NCI-H748 (cell line): ENCODE measurements at regions not wholly inside any gene's neighbourhood (a gene's known extent, or its start where the extent isn't known, plus 50 kb on each side); places are given as distances from the start of the nearest gene placed in this dataset.

Source experiments
- DNase-seq: peaks from one replicate; lab custom pipeline; 2025; ENCODE audit not compliant: unreplicated experiment; lab: John Stamatoyannopoulos, UW

- no peak for DNase-seq
These were observed 197.4 kb upstream of the KCNG1 start for GRCh38 chr20:51220293-51220706.

GRCh38 chr20:51219544-51219943 is 196.6 kb upstream of the KCNG1 start:
- DNase-seq, result no peak

- DNase-seq, result no peak
These were observed 195.7 kb upstream of the KCNG1 start for GRCh38 chr20:51218603-51219002.

GRCh38 chr20:51217347-51218045 is 194.6 kb upstream of the KCNG1 start:
- no peak for DNase-seq

GRCh38 chr20:51216850-51217249 is 193.9 kb upstream of the KCNG1 start:
- no peak for DNase-seq

GRCh38 chr20:51212816-51213215 is 189.9 kb upstream of the KCNG1 start:
- no peak for DNase-seq

GRCh38 chr20:51211191-51211590 is 188.3 kb upstream of the KCNG1 start:
- DNase-seq, result no peak

GRCh38 chr20:51210084-51210483 is 187.2 kb upstream of the KCNG1 start:
- no peak for DNase-seq

GRCh38 chr20:51208162-51208561 is 185.3 kb upstream of the KCNG1 start:
- DNase-seq, result no peak

- DNase-seq, result no peak
These were observed 183.2 kb upstream of the KCNG1 start for GRCh38 chr20:51206032-51206662.

GRCh38 chr20:51204794-51205193 is 181.9 kb upstream of the KCNG1 start:
- no peak for DNase-seq

- no peak for DNase-seq
These were observed 181.3 kb upstream of the KCNG1 start for GRCh38 chr20:51204051-51204715.

GRCh38 chr20:51202304-51202703 is 179.4 kb upstream of the KCNG1 start:
- DNase-seq, result no peak

GRCh38 chr20:51199920-51200319 is 177.0 kb upstream of the KCNG1 start:
- DNase-seq, result no peak

GRCh38 chr20:51198876-51199523 is 176.1 kb upstream of the KCNG1 start:
- DNase-seq, result no peak

GRCh38 chr20:51198238-51198637 is 175.3 kb upstream of the KCNG1 start:
- no peak for DNase-seq

- DNase-seq, result no peak
These were observed 174.2 kb upstream of the KCNG1 start for GRCh38 chr20:51196991-51197651.

GRCh38 chr20:51195990-51196389 is 173.1 kb upstream of the KCNG1 start:
- DNase-seq, result no peak

- DNase-seq, result no peak
These were observed 172.6 kb upstream of the KCNG1 start for GRCh38 chr20:51195419-51195901.

- DNase-seq, result no peak
These were observed 170.3 kb upstream of the KCNG1 start for GRCh38 chr20:51193066-51193772.
